ENCODE measurements at regions not wholly inside any gene's neighbourhood (a gene's known extent, or its start where the extent isn't known, plus 50 kb on each side); places are given as distances from the start of the nearest gene placed in this dataset.
"Not testable (repeated sequence)": the region's sequence is repeated elsewhere in the genome, so short reads cannot be mapped to it uniquely, and the experiment has no call there.

DNA sequence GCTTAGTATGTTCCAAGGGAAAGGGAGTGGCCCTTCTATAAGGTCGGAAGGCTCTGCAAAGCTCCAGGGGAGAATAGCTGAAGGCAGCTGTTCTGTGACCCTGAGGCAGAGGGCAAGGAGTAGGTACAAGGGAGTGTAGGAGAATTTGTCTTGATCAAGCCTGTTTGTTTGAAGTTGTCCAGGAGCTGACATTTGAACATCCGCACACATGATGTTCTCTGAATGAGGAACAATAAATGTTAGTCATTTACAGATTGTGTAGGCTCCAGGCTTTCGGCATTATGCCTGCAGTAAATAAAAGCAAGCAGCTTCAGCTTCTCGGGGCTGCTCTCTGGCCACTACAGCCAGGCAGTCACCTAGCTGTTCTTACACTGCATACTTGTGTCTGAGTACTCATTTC is 52.7 kb downstream of the CTAGE6 start:
- not testable (repeated sequence) for DNase-seq (ENCODE audit: low spot score); ATAC-seq (ENCODE audit: low FRiP score)

DNA sequence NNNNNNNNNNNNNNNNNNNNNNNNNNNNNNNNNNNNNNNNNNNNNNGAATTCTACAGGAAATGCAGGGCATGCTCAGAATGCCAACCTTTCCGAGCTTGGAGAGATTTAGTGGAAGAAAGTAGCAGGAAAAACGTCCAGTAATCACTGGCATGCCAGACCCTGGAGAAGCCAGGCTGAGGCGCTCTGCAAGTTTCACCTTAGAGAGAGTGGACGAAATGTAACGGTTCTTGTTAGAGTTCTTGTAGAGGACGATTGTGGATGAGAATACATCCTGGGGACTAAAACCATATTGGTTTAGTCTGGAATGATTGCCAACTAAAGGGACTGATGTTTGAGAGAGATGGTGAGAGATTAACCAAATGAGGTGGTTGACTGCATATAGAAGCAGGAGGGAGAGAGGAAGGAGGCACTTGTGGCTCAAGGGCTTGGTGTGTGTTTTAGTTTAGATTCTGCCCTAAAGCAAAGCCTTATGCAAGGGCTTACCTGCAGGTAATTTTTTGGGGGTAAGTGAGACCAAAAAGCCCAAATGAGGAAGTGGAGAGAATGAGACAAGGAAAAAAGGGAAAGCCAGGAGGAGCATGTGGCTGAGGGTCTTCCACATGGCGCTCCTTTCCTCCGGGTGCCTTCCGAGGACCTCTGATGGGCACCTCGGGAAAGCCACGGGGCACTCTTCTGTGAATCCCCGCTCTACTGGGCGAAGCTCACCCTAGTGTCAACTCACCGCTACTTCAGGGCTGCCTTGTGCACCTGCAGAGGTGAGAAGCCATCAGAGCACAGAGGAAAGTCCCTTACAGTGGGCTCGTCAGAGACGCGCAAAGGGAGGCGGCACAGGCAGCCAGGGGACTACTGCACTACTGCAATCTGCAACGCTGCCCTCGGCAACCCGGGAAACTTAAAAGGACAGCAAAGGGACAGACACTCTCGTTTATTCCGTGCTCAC is 56.5 kb downstream of the CTAGE6 start:
- DNase-seq (ENCODE audit: low spot score), result not testable (repeated sequence)

More for the DNA sequence above, 56.5 kb downstream of the CTAGE6 start:
- ATAC-seq (ENCODE audit: low FRiP score), result peak; percentile 41

All from omental fat pad (tissue), 1 donor.